H4 (cell line): ENCODE measurements at regions not wholly inside any gene's neighbourhood (a gene's known extent, or its start where the extent isn't known, plus 50 kb on each side); places are given as distances from the start of the nearest gene placed in this dataset.
"Not testable (repeated sequence)": the region's sequence is repeated elsewhere in the genome, so short reads cannot be mapped to it uniquely, and the experiment has no call there.

Experiments used
- DNase-seq: peaks from one replicate; pipeline ENCODE4 v3.0.0-alpha.2; 2015; ENCODE audit warnings: low spot score

GRCh38 chr4:34271479-34272355 lies 1972.6 kb downstream of the ARAP2 start:
- DNase-seq = no peak

GRCh38 chr4:34279011-34279410 lies 1965.3 kb downstream of the ARAP2 start:
- no peak for DNase-seq

GRCh38 chr4:34280131-34280530 lies 1964.2 kb downstream of the ARAP2 start:
- DNase-seq = no peak

- DNase-seq = no peak
Observed at GRCh38 chr4:34281826-34282225, 1962.5 kb downstream of the ARAP2 start.

GRCh38 chr4:34289489-34289888 lies 1954.8 kb downstream of the ARAP2 start:
- no peak for DNase-seq

- no peak for DNase-seq
Observed at GRCh38 chr4:34289962-34290361, 1954.4 kb downstream of the ARAP2 start.

- DNase-seq = no peak
Observed at GRCh38 chr4:34293459-34293858, 1950.9 kb downstream of the ARAP2 start.

- no peak for DNase-seq
Observed at GRCh38 chr4:34309383-34309906, 1934.9 kb downstream of the ARAP2 start.

GRCh38 chr4:34318773-34319172 lies 1925.5 kb downstream of the ARAP2 start:
- DNase-seq = no peak

GRCh38 chr4:34323549-34324320 lies 1920.6 kb downstream of the ARAP2 start:
- DNase-seq = no peak

GRCh38 chr4:34328939-34329338 lies 1915.4 kb downstream of the ARAP2 start:
- no peak for DNase-seq

- DNase-seq = not testable (repeated sequence)
Observed at GRCh38 chr4:34335156-34335555, 1909.2 kb downstream of the ARAP2 start.

- DNase-seq = not testable (repeated sequence)
Observed at GRCh38 chr4:34335556-34335955, 1908.8 kb downstream of the ARAP2 start.

- no peak for DNase-seq
Observed at GRCh38 chr4:34362654-34363053, 1881.7 kb downstream of the ARAP2 start.

GRCh38 chr4:34363842-34364241 lies 1880.5 kb downstream of the ARAP2 start:
- DNase-seq = no peak

- no peak for DNase-seq
Observed at GRCh38 chr4:34365946-34366345, 1878.4 kb downstream of the ARAP2 start.

- DNase-seq = no peak
Observed at GRCh38 chr4:34371676-34372075, 1872.6 kb downstream of the ARAP2 start.

- DNase-seq = no peak
Observed at GRCh38 chr4:34372815-34373214, 1871.5 kb downstream of the ARAP2 start.

GRCh38 chr4:34373456-34373855 lies 1870.9 kb downstream of the ARAP2 start:
- no peak for DNase-seq

GRCh38 chr4:34412233-34412632 lies 1832.1 kb downstream of the ARAP2 start:
- DNase-seq = no peak

- no peak for DNase-seq
Observed at GRCh38 chr4:34412911-34413310, 1831.4 kb downstream of the ARAP2 start.

GRCh38 chr4:34417160-34417559 lies 1827.2 kb downstream of the ARAP2 start:
- peak; percentile 28 for DNase-seq

- DNase-seq = no peak
Observed at GRCh38 chr4:34419871-34420270, 1824.4 kb downstream of the ARAP2 start.
